Eye (tissue), 1 donor: ENCODE measurements at regions not wholly inside any gene's neighbourhood (a gene's known extent, or its start where the extent isn't known, plus 50 kb on each side); places are given as distances from the start of the nearest gene placed in this dataset.
"Not testable (repeated sequence)": the region's sequence is repeated elsewhere in the genome, so short reads cannot be mapped to it uniquely, and the experiment has no call there.

ENCODE experiments used
- DNase-seq: peaks from one replicate; pipeline ENCODE4 v3.0.0-alpha.2; 2015

GRCh38 chr6:86730772-86731171 lies 206.6 kb upstream of the HTR1E start:
- not testable (repeated sequence) for DNase-seq

- no peak for DNase-seq
Measured at GRCh38 chr6:86730216-86730615, 207.1 kb upstream of the HTR1E start.

GRCh38 chr6:86728976-86729375 lies 208.4 kb upstream of the HTR1E start:
- no peak for DNase-seq

- no peak for DNase-seq
Measured at GRCh38 chr6:86724695-86725094, 212.6 kb upstream of the HTR1E start.

- no peak for DNase-seq
Measured at GRCh38 chr6:86723729-86724128, 213.6 kb upstream of the HTR1E start.

GRCh38 chr6:86723151-86723550 lies 214.2 kb upstream of the HTR1E start:
- no peak for DNase-seq

- DNase-seq, result no peak
Measured at GRCh38 chr6:86722131-86722530, 215.2 kb upstream of the HTR1E start.

GRCh38 chr6:86715676-86716075 lies 221.7 kb upstream of the HTR1E start:
- no peak for DNase-seq

GRCh38 chr6:86712039-86712438 lies 225.3 kb upstream of the HTR1E start:
- DNase-seq, result no peak

GRCh38 chr6:86707545-86708120 lies 229.7 kb upstream of the HTR1E start:
- no peak for DNase-seq

- no peak for DNase-seq
Measured at GRCh38 chr6:86706449-86706848, 230.9 kb upstream of the HTR1E start.

GRCh38 chr6:86701228-86701627 lies 236.1 kb upstream of the HTR1E start:
- not testable (repeated sequence) for DNase-seq

GRCh38 chr6:86686496-86686895 lies 250.8 kb upstream of the HTR1E start:
- no peak for DNase-seq

GRCh38 chr6:86685230-86685797 lies 252.0 kb upstream of the HTR1E start:
- DNase-seq, result no peak

- no peak for DNase-seq
Measured at GRCh38 chr6:86683132-86683908, 254.0 kb upstream of the HTR1E start.

GRCh38 chr6:86682297-86682696 lies 255.0 kb upstream of the HTR1E start:
- no peak for DNase-seq

- DNase-seq, result not testable (repeated sequence)
Measured at GRCh38 chr6:86681140-86681539, 256.2 kb upstream of the HTR1E start.

- DNase-seq, result not testable (repeated sequence)
Measured at GRCh38 chr6:86672125-86672524, 265.2 kb upstream of the HTR1E start.

- no peak for DNase-seq
Measured at GRCh38 chr6:86657192-86657591, 280.1 kb upstream of the HTR1E start.

GRCh38 chr6:86629123-86629522 lies 308.2 kb upstream of the HTR1E start:
- DNase-seq, result no peak

- no peak for DNase-seq
Measured at GRCh38 chr6:86619428-86619827, 317.9 kb upstream of the HTR1E start.

GRCh38 chr6:86615299-86615698 lies 322.0 kb upstream of the HTR1E start:
- no peak for DNase-seq

GRCh38 chr6:86609549-86610388 lies 327.6 kb upstream of the HTR1E start:
- peak; percentile 24 for DNase-seq
